ENCODE measurements at regions not wholly inside any gene's neighbourhood (a gene's known extent, or its start where the extent isn't known, plus 50 kb on each side); places are given as distances from the start of the nearest gene placed in this dataset.

DNA sequence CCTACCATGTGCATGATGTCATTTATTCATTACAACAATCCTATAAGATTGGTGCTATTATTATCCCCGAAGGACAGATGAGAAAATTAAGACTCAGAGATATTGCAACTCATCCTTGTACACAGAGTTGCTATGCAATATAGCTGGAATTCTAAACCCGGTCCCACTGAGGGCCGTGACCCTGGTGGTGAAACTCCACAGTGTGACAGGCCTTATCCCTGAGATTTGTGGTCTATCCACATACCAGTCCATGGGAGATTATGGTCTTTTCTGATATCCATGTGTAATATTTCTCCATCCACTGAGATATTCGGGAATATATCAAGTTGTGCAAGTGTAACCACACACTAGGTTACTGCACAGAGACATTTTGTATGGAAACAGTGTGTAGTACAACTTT, 305.2 kb downstream of the TXNL1 start:
- no peaks in the 10 kb centered on the region for H3K36me3 Mint-ChIP-seq (ENCODE audit: insufficient read depth, unreplicated experiment)
- H3K9me3 ChIP-seq: no peaks in the 10 kb centered on the region
- POLR2A ChIA-PET: no interaction called here
- no peaks in the 10 kb centered on the region for H3K9me3 Mint-ChIP-seq (ENCODE audit: unreplicated experiment)
- H3K4me3 ChIP-seq (ENCODE audit: low read depth, low read length): no peak overlapping the region
- peaks cover 12% of the 10 kb centered on the region for H3K27me3 Mint-ChIP-seq (ENCODE audit: insufficient read depth, unreplicated experiment)
- CTCF ChIA-PET: no interaction called here
- no peaks in the 10 kb centered on the region for H3K27me3 ChIP-seq (replicated peaks; ENCODE audit: control insufficient read depth, insufficient read depth, low read length)
- H3K36me3 ChIP-seq (ENCODE audit: control insufficient read depth, insufficient read depth, low read length): no peaks in the 10 kb centered on the region
- no peaks in the 10 kb centered on the region for H3K4me1 ChIP-seq
- no peak overlapping the region for H3K27ac Mint-ChIP-seq (ENCODE audit: unreplicated experiment)
- no peaks in the 10 kb centered on the region for H3K4me1 Mint-ChIP-seq (ENCODE audit: low read depth, unreplicated experiment)
- intact Hi-C loops (cut with micrococcal nuclease; ENCODE audit: unreplicated experiment): no loop called here
- no peak overlapping the region for H3K4me3 Mint-ChIP-seq (ENCODE audit: unreplicated experiment)
- no TSS peak for BruUV-seq (replicated peaks)
- TF ChIP-seq, protein P1, sequence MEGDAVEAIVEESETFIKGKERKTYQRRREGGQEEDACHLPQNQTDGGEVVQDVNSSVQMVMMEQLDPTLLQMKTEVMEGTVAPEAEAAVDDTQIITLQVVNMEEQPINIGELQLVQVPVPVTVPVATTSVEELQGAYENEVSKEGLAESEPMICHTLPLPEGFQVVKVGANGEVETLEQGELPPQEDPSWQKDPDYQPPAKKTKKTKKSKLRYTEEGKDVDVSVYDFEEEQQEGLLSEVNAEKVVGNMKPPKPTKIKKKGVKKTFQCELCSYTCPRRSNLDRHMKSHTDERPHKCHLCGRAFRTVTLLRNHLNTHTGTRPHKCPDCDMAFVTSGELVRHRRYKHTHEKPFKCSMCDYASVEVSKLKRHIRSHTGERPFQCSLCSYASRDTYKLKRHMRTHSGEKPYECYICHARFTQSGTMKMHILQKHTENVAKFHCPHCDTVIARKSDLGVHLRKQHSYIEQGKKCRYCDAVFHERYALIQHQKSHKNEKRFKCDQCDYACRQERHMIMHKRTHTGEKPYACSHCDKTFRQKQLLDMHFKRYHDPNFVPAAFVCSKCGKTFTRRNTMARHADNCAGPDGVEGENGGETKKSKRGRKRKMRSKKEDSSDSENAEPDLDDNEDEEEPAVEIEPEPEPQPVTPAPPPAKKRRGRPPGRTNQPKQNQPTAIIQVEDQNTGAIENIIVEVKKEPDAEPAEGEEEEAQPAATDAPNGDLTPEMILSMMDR (IDR thresholded peaks at IDR 0.05; ENCODE audit: insufficient read depth in 1 of 2, low read depth in 1 of 2, low read length in 1 of 2, severe bottlenecking in 1 of 2, unreplicated experiment in 1 of 2): no peak
- no peak for DNase-seq

DNA sequence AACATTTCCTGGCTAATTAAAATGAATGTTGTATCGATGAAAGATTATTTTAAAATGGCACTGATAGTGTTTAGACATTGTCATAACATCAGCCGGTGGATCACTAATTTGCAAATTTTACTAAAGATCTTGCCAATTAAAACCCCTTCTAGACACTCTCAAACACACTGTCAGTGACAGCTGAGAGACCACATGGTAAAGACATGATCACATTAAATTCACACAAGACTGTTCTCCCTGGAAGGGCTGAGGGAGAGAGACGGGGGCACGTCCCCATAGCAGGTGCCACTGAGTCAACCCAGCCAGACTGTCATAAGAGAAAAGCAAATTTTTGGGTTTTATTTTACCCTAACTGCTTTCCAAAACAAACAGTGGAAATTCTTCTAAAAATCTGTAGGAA, 306.0 kb downstream of the TXNL1 start:
- H3K4me3 Mint-ChIP-seq (ENCODE audit: unreplicated experiment): no peak overlapping the region
- no peak overlapping the region for H3K27ac Mint-ChIP-seq (ENCODE audit: unreplicated experiment)
- H3K4me1 ChIP-seq: no peaks in the 10 kb centered on the region
- ChIA-PET CTCF (interaction anchor here (0.6 kb wide), 1 partner anchor 270 kb away, joined by 3 read pairs; no protein-coding TSS in a partner anchor), POLR2A (no interaction called here)
- H3K9me3 Mint-ChIP-seq (ENCODE audit: unreplicated experiment): no peaks in the 10 kb centered on the region
- no peaks in the 10 kb centered on the region for H3K36me3 ChIP-seq (ENCODE audit: control insufficient read depth, insufficient read depth, low read length)
- H3K4me1 Mint-ChIP-seq (ENCODE audit: low read depth, unreplicated experiment): no peaks in the 10 kb centered on the region
- TF ChIP-seq, protein P1 (IDR thresholded peaks at IDR 0.05; ENCODE audit: insufficient read depth in 1 of 2, low read depth in 1 of 2, low read length in 1 of 2, severe bottlenecking in 1 of 2, unreplicated experiment in 1 of 2): no peak
- H3K36me3 Mint-ChIP-seq (ENCODE audit: insufficient read depth, unreplicated experiment): no peaks in the 10 kb centered on the region
- no peaks in the 10 kb centered on the region for H3K27me3 ChIP-seq (replicated peaks; ENCODE audit: control insufficient read depth, insufficient read depth, low read length)
- no peaks in the 10 kb centered on the region for H3K9me3 ChIP-seq
- BruUV-seq (replicated peaks): no TSS peak
- peaks cover 12% of the 10 kb centered on the region for H3K27me3 Mint-ChIP-seq (ENCODE audit: insufficient read depth, unreplicated experiment)
- H3K4me3 ChIP-seq (ENCODE audit: low read depth, low read length): no peak overlapping the region
- no peak for DNase-seq
- intact Hi-C loops (cut with micrococcal nuclease; ENCODE audit: unreplicated experiment): no loop called here

DNA sequence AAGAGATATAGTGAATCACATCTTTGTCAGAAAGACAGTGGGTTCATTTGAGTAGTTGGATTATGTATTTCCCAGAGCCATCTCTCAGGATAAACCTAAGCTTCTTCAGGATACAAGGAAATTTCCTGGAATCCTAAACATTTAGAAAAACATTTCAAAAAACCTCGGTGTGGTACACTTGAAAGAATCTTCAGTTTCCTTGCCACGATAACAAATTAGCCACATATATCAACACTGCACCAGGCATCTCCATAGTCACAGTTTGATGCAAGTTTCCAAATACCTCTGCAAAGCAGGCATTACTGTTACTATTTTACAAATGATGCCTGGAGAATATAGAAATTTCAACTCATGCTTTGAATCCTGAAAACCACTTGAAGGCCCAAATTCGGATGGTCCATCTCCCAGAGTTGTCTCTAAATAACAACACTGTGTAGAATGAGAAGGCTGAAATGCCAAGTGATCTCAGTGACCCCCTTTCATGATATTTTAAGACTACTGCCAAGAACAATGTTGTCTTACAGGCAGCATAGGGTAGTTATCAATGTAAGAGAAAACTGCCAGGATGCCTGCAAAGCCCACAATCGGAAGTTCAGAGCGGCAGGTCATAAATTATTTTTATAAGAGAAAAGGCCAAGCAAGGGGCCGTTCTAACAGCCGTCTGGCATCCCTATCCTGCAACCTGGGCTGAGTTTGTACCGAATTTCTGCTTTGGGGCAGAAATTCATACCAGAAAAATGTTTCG, 307.9 kb downstream of the TXNL1 start:
- Mint-ChIP-seq H3K27ac (ENCODE audit: unreplicated experiment) (no peak overlapping the region), H3K9me3 (ENCODE audit: unreplicated experiment) (no peaks in the 10 kb centered on the region), H3K4me1 (ENCODE audit: low read depth, unreplicated experiment) (no peaks in the 10 kb centered on the region), H3K4me3 (ENCODE audit: unreplicated experiment) (no peak overlapping the region), H3K27me3 (ENCODE audit: insufficient read depth, unreplicated experiment) (peaks cover 12% of the 10 kb centered on the region), H3K36me3 (ENCODE audit: insufficient read depth, unreplicated experiment) (no peaks in the 10 kb centered on the region)
- POLR2A ChIA-PET: no interaction called here
- no peak for DNase-seq
- TF ChIP-seq, protein P1 (IDR thresholded peaks at IDR 0.05; ENCODE audit: insufficient read depth in 1 of 2, low read depth in 1 of 2, low read length in 1 of 2, severe bottlenecking in 1 of 2, unreplicated experiment in 1 of 2): no peak
- Histone ChIP-seq H3K9me3 (no peaks in the 10 kb centered on the region), H3K36me3 (ENCODE audit: control insufficient read depth, insufficient read depth, low read length) (no peaks in the 10 kb centered on the region), H3K4me1 (no peaks in the 10 kb centered on the region), H3K27me3 (replicated peaks; ENCODE audit: control insufficient read depth, insufficient read depth, low read length) (no peaks in the 10 kb centered on the region), H3K4me3 (ENCODE audit: low read depth, low read length) (no peak overlapping the region)
- CTCF ChIA-PET: no interaction called here
- BruUV-seq (replicated peaks): no TSS peak
- intact Hi-C loops (cut with micrococcal nuclease; ENCODE audit: unreplicated experiment): no loop called here

Measured in Caco-2 (cell line).